Fibroblast of lung (primary cell): ENCODE measurements at regions not wholly inside any gene's neighbourhood (a gene's known extent, or its start where the extent isn't known, plus 50 kb on each side); places are given as distances from the start of the nearest gene placed in this dataset.

Experiments used
- CTCF ChIP-seq, 2 donors: IDR thresholded peaks in 1 of 2; conservative IDR thresholded peaks in 1 of 2; 1 replicate in 1 of 2; 2 replicates in 1 of 2; pipeline ENCODE4 v1.5.1; 2011 to 2012; ENCODE audit warnings: low read length in 2 of 2, control low read depth in 1 of 2, inconsistent platforms in 1 of 2, low read depth in 1 of 2, mild to moderate bottlenecking in 1 of 2
- EZH2 ChIP-seq: IDR thresholded peaks from 2 replicates; pipeline ENCODE4 v1.5.1; 2012; ENCODE audit warnings: low read length, control low read depth, mild to moderate bottlenecking; ENCODE audit errors: missing control alignments

DNA sequence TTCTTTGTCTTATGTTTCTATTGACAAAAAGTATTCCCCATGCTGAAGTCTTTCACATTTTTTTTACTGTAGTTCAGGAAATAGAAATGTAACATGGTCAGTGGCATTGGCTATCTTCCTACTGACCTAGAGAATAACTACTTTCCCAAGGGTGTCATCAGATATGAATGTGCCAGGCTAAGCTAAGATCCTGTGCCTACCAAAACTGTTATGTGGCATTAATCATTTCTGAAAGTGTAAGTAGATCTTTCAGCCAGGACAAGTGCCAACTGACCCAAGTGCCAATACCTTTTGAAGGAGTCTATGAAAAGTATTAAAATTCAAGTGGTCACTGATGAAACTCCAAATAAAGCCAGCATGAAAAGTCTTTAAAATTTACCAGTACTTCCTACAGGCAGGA is 165.3 kb downstream of the TNFSF18 start:
- TF ChIP-seq CTCF (conservative IDR thresholded peaks at IDR 0.05 in 1 of 2, IDR thresholded peaks at IDR 0.05 in 1 of 2; ENCODE audit: low read depth in 1 of 2, low read length in 2 of 2) (no peak), EZH2 (no peak)
